Keratinocyte (primary cell): ENCODE measurements at regions not wholly inside any gene's neighbourhood (a gene's known extent, or its start where the extent isn't known, plus 50 kb on each side); places are given as distances from the start of the nearest gene placed in this dataset.

Source experiments
- DNase-seq: peaks from one replicate; pipeline ENCODE4 v3.0.0-alpha.2; 2011; ENCODE audit warnings: low read depth, missing footprints, low spot score
- FAIRE-seq: peaks from 2 replicates; lab custom pipeline; 2011; peaks lifted over from hg19 to GRCh38; lab: Jason Lieb, UNC
- H2AFZ ChIP-seq: 2 replicates; pipeline ENCODE4 v1.6.0; 2012; ENCODE audit warnings: low read length, control low read depth, inconsistent platforms; ENCODE audit not compliant: control insufficient read depth
- H3K27ac ChIP-seq: 2 replicates; pipeline ENCODE4 v1.5.1; 2011; ENCODE audit warnings: low read length; ENCODE audit not compliant: control insufficient read depth, insufficient read depth
- H3K27me3 ChIP-seq: 3 replicates; pipeline ENCODE4 v1.6.0; 2011; ENCODE audit warnings: low read length; ENCODE audit not compliant: control insufficient read depth, insufficient read depth; ENCODE audit errors: extremely low read depth
- H3K36me3 ChIP-seq, 2 experiments: 2 replicates in 1 of 2; 3 replicates in 1 of 2; pipeline ENCODE4 v1.5.1; 2011; ENCODE audit warnings: low read length in 2 of 2, mild to moderate bottlenecking in 1 of 2; ENCODE audit not compliant: control insufficient read depth in 2 of 2, insufficient read depth in 2 of 2; ENCODE audit errors: extremely low read depth in 1 of 2
- H3K4me1 ChIP-seq: 3 replicates; pipeline ENCODE4 v1.5.1; 2011; ENCODE audit warnings: low read length; ENCODE audit not compliant: control insufficient read depth, insufficient read depth; ENCODE audit errors: extremely low read depth
- H3K4me2 ChIP-seq: 3 replicates; pipeline ENCODE4 v1.6.0; 2011; ENCODE audit warnings: low read depth, low read length; ENCODE audit not compliant: control insufficient read depth, insufficient read depth; ENCODE audit errors: extremely low read depth
- H3K4me3 ChIP-seq, 3 experiments: fragments of 200-600 bp in 1 of 3; sonication (generic) in 1 of 3; 2 replicates in 2 of 3; 3 replicates in 1 of 3; pipeline ENCODE4 v1.5.1; 2011 to 2016; ENCODE audit warnings: low read length in 3 of 3, mild to moderate bottlenecking in 3 of 3, control low read depth in 2 of 3, inconsistent platforms in 1 of 3, low read depth in 1 of 3, mixed read lengths in 1 of 3, mixed run types in 1 of 3, moderate library complexity in 1 of 3; ENCODE audit not compliant: control insufficient read depth in 2 of 3, insufficient read depth in 2 of 3; ENCODE audit errors: extremely low read depth in 1 of 3
- H3K79me2 ChIP-seq: 2 replicates; pipeline ENCODE4 v1.6.0; 2012; ENCODE audit warnings: low read length; ENCODE audit not compliant: control insufficient read depth, insufficient read depth
- H3K9ac ChIP-seq: 3 replicates; pipeline ENCODE4 v1.6.0; 2011; ENCODE audit warnings: low read length; ENCODE audit not compliant: control insufficient read depth, insufficient read depth; ENCODE audit errors: extremely low read depth
- H3K9me1 ChIP-seq: 3 replicates; pipeline ENCODE4 v1.6.0; 2011; ENCODE audit warnings: low read length; ENCODE audit not compliant: control insufficient read depth, insufficient read depth; ENCODE audit errors: extremely low read depth
- H3K9me3 ChIP-seq: 2 replicates; pipeline ENCODE4 v1.5.1; 2012; ENCODE audit warnings: low read depth, low read length; ENCODE audit not compliant: control insufficient read depth
- H4K20me1 ChIP-seq: 3 replicates; pipeline ENCODE4 v1.6.0; 2011; ENCODE audit warnings: low read length; ENCODE audit not compliant: control insufficient read depth, insufficient read depth; ENCODE audit errors: extremely low read depth
- EZH2 ChIP-seq: IDR thresholded peaks from one replicate; pipeline ENCODE4 v1.6.1; 2012; ENCODE audit warnings: inconsistent platforms, mild to moderate bottlenecking, low read length, moderate library complexity
- dilution Hi-C: fragments of 300-500 bp; cut with MboI; formaldehyde crosslinking; loops from one replicate; pipeline ENCODE4 v1.7.0; 2020; ENCODE audit warnings: low sequenced_read_pairs; ENCODE audit not compliant: extremely low pct_ligation_motif_present
- TF ChIP-seq, protein P1 (sequence below), 3 experiments: IDR thresholded peaks in 1 of 3; conservative IDR thresholded peaks in 1 of 3; optimal IDR thresholded peaks in 1 of 3; 2 replicates in 2 of 3; 3 replicates in 1 of 3; pipeline versions ENCODE3 to v1.5.1; 2011; ENCODE audit warnings: low read length in 3 of 3, mild to moderate bottlenecking in 3 of 3, moderate library complexity in 2 of 3, control low read depth in 1 of 3, inconsistent platforms in 1 of 3; ENCODE audit not compliant: insufficient read depth in 2 of 3; ENCODE audit errors: extremely low read depth in 1 of 3

DNA sequence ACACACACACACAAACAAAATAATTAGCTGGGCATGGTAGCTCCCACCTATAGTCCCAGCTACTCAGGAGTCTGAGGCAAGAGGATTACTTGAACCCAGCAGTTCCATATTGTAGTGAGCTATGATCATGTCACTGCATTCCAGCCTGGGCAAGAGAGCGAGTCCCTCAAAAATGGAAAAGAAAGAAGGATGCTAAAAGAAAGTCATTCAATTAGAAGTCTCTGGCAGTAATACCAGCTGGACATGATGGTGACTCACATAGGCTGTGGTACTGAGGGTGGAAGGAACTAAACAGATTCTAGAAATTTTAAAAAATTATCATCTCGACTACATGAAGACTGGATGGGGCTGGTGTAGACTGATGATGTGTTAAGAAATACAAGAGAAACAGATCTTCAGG, 385.3 kb downstream of the ETV1 start:
- Histone ChIP-seq H3K9me3 (no peaks in the 10 kb centered on the region), H3K79me2 (no peaks in the 10 kb centered on the region), H3K4me1 (peaks cover 16% of the 10 kb centered on the region), H3K9me1 (no peaks in the 10 kb centered on the region), H2AFZ (no peak overlapping the region), H3K4me2 (peak overlapping the region; percentile 56), H3K9ac (no peak overlapping the region), H3K36me3 (no peaks in the 10 kb centered on the region), H3K27me3 (no peaks in the 10 kb centered on the region), H3K27ac (peak overlapping the region; percentile 62), H3K4me3 (no peak overlapping the region), H4K20me1 (no peaks in the 10 kb centered on the region)
- dilution Hi-C loops, result no loop called here
- no peak for TF ChIP-seq EZH2
- TF ChIP-seq, protein P1, sequence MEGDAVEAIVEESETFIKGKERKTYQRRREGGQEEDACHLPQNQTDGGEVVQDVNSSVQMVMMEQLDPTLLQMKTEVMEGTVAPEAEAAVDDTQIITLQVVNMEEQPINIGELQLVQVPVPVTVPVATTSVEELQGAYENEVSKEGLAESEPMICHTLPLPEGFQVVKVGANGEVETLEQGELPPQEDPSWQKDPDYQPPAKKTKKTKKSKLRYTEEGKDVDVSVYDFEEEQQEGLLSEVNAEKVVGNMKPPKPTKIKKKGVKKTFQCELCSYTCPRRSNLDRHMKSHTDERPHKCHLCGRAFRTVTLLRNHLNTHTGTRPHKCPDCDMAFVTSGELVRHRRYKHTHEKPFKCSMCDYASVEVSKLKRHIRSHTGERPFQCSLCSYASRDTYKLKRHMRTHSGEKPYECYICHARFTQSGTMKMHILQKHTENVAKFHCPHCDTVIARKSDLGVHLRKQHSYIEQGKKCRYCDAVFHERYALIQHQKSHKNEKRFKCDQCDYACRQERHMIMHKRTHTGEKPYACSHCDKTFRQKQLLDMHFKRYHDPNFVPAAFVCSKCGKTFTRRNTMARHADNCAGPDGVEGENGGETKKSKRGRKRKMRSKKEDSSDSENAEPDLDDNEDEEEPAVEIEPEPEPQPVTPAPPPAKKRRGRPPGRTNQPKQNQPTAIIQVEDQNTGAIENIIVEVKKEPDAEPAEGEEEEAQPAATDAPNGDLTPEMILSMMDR (optimal IDR thresholded peaks at IDR 0.05 in 1 of 3, IDR thresholded peaks at IDR 0.05 in 1 of 3, conservative IDR thresholded peaks at IDR 0.05 in 1 of 3; ENCODE audit: extremely low read depth in 1 of 3, insufficient read depth in 2 of 3, low read length in 3 of 3), result no peak
- FAIRE-seq (peak; percentile 17), DNase-seq (peak; percentile 4)

DNA sequence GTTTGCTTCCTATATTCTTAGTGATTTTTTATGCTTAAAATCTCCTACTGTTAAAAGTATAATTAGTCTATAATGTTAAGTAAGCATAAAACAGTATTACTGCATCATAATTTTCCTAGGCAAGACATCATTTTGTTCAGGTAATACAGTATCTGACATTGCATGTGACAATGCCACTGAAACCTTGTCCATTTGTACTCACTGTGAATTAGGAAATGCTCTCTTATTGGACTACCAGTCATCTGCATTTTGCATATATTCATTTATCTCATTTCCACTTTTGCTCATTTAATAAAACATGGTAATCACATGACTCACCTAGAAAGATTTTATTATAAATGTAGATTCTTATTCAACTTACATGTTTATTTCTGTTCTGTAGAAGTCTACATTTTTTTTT, 379.1 kb downstream of the ETV1 start:
- Histone ChIP-seq H3K9me3 (no peaks in the 10 kb centered on the region), H3K27ac (no peak overlapping the region), H3K9ac (no peak overlapping the region), H4K20me1 (no peaks in the 10 kb centered on the region), H3K36me3 (no peaks in the 10 kb centered on the region), H3K4me2 (no peak overlapping the region), H3K9me1 (no peaks in the 10 kb centered on the region), H3K27me3 (no peaks in the 10 kb centered on the region), H3K4me1 (no peaks in the 10 kb centered on the region), H3K4me3 (no peak overlapping the region), H2AFZ (no peak overlapping the region), H3K79me2 (no peaks in the 10 kb centered on the region)
- TF ChIP-seq, protein P1 (optimal IDR thresholded peaks at IDR 0.05 in 1 of 3, IDR thresholded peaks at IDR 0.05 in 1 of 3, conservative IDR thresholded peaks at IDR 0.05 in 1 of 3; ENCODE audit: extremely low read depth in 1 of 3, insufficient read depth in 2 of 3, low read length in 3 of 3), result no peak
- no peak for TF ChIP-seq EZH2
- no peak for DNase-seq
- dilution Hi-C loops, result no loop called here
- no peak for FAIRE-seq
